Bronchial epithelial cell (primary cell): ENCODE measurements at regions not wholly inside any gene's neighbourhood (a gene's known extent, or its start where the extent isn't known, plus 50 kb on each side); places are given as distances from the start of the nearest gene placed in this dataset.

ENCODE experiments used
- DNase-seq: peaks from one replicate; pipeline ENCODE4 v3.0.0-alpha.2; 2010; ENCODE audit warnings: low read depth
- FAIRE-seq: peaks from 2 replicates; lab custom pipeline; 2011; peaks lifted over from hg19 to GRCh38; lab: Jason Lieb, UNC
- H3K27me3 ChIP-seq: 2 replicates; pipeline ENCODE4 v1.5.1; 2011; ENCODE audit warnings: low read length; ENCODE audit not compliant: control insufficient read depth, insufficient read depth
- H3K36me3 ChIP-seq: 2 replicates; pipeline ENCODE4 v1.5.1; 2011; ENCODE audit warnings: low read length; ENCODE audit not compliant: control insufficient read depth, insufficient read depth
- H3K4me3 ChIP-seq: 2 replicates; pipeline ENCODE4 v1.5.1; 2011; ENCODE audit warnings: mild to moderate bottlenecking, low read depth, low read length, control low read depth
- TF ChIP-seq, protein P1 (sequence below): IDR thresholded peaks from 2 replicates; pipeline ENCODE4 v1.5.1; 2011; ENCODE audit warnings: mild to moderate bottlenecking, moderate library complexity, low read length, control low read depth, inconsistent platforms; ENCODE audit not compliant: insufficient read depth, severe bottlenecking

DNA sequence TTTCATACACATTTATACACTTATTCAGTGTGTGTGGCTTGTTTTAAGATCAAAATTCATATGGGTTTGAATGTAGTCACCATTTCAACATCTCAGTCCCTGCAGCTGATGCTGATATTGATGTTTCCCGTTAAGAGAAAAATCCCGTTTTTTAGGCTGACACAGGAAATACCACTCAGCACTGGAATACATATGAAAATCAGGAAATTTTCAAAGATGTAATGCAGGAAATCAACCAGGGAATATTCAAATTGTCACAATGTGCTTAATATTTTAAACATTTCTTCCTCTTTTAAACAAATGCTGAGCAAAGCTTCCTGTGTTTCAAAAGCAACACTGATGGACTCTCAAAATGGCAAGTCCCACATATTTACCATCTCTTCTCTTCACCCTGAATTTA, 94.5 kb upstream of the MARCKS start:
- DNase-seq (no peak), FAIRE-seq (no peak)
- Histone ChIP-seq H3K27me3 (no peaks in the 10 kb centered on the region), H3K4me3 (no peak overlapping the region), H3K36me3 (no peaks in the 10 kb centered on the region)
- TF ChIP-seq, protein P1, sequence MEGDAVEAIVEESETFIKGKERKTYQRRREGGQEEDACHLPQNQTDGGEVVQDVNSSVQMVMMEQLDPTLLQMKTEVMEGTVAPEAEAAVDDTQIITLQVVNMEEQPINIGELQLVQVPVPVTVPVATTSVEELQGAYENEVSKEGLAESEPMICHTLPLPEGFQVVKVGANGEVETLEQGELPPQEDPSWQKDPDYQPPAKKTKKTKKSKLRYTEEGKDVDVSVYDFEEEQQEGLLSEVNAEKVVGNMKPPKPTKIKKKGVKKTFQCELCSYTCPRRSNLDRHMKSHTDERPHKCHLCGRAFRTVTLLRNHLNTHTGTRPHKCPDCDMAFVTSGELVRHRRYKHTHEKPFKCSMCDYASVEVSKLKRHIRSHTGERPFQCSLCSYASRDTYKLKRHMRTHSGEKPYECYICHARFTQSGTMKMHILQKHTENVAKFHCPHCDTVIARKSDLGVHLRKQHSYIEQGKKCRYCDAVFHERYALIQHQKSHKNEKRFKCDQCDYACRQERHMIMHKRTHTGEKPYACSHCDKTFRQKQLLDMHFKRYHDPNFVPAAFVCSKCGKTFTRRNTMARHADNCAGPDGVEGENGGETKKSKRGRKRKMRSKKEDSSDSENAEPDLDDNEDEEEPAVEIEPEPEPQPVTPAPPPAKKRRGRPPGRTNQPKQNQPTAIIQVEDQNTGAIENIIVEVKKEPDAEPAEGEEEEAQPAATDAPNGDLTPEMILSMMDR = no peak

DNA sequence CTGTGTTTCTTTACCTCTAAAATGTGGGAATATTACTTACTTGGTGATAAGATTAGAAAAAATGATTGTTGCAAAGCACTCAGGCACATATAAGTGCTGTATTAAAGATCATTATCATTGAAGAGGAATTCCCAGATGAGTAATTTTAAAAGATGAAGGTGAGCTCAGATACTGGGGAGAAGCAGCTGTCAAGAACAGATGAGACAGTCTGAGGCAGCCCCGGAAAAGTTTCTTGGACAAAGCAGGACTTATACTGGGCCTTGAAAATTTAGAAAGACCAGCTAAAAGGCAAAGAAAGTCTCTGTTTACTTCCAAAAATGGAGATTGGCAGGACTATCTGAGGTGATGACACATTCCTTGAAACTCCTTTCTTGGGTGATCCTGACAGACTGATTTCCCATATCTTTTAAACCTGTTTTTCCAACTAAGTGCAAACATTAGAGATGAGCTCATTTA, 93.8 kb upstream of the MARCKS start:
- DNase-seq (peak; percentile 86), FAIRE-seq (no peak)
- no peak overlapping the region for H3K4me3 ChIP-seq
- TF ChIP-seq, protein P1 = no peak
- H3K27me3 ChIP-seq = no peaks in the 10 kb centered on the region
- no peaks in the 10 kb centered on the region for H3K36me3 ChIP-seq

GRCh38 chr6:113763876-113764275, 93.3 kb upstream of the MARCKS start:
- peak; percentile 98 for FAIRE-seq
- Histone ChIP-seq H3K36me3 (no peaks in the 10 kb centered on the region), H3K27me3 (no peaks in the 10 kb centered on the region), H3K4me3 (no peak overlapping the region)
- TF ChIP-seq, protein P1 = no peak
- peak; percentile 100 for DNase-seq

GRCh38 chr6:113765909-113766308, 91.2 kb upstream of the MARCKS start:
- Histone ChIP-seq H3K36me3 (no peaks in the 10 kb centered on the region), H3K27me3 (no peaks in the 10 kb centered on the region), H3K4me3 (no peak overlapping the region)
- DNase-seq = no peak
- FAIRE-seq = no peak
- TF ChIP-seq, protein P1 = no peak

GRCh38 chr6:113767985-113768384, 89.2 kb upstream of the MARCKS start:
- TF ChIP-seq, protein P1 = no peak
- FAIRE-seq (no peak), DNase-seq (no peak)
- Histone ChIP-seq H3K36me3 (no peaks in the 10 kb centered on the region), H3K27me3 (no peaks in the 10 kb centered on the region), H3K4me3 (no peak overlapping the region)

GRCh38 chr6:113772961-113773360, 84.2 kb upstream of the MARCKS start:
- DNase-seq (no peak), FAIRE-seq (no peak)
- no peaks in the 10 kb centered on the region for H3K27me3 ChIP-seq
- TF ChIP-seq, protein P1 = no peak
- H3K4me3 ChIP-seq = no peak overlapping the region
- H3K36me3 ChIP-seq = no peaks in the 10 kb centered on the region
